ENCODE measurements at regions not wholly inside any gene's neighbourhood (a gene's known extent, or its start where the extent isn't known, plus 50 kb on each side); places are given as distances from the start of the nearest gene placed in this dataset.

DNA sequence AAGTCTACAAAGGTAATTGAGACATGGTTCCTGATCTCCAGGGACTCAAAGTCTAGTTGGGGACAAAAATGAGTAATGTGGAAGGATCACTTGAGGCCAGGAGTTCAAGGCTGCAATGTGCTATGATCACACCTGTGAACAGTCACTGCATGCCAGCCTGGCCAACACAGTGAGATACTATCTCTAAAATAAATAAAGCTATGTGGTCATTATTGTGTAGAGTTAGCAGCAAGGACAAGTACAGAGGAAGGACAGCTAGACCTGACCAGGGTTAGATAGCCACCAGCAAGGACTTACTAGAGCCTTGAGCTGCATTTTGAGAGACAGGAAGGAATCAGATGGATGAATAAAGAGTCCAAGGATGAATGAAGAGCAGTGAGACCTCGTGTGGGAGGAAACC, 166.5 kb downstream of the MINAR1 start:
- H3K9me3 ChIP-seq (ENCODE audit: low read depth, low read length), result no peaks in the 10 kb centered on the region
- H3K79me2 ChIP-seq (ENCODE audit: insufficient read depth, low read length), result no peaks in the 10 kb centered on the region
- no peaks in the 10 kb centered on the region for H3K36me3 ChIP-seq (ENCODE audit: insufficient read depth, low read length)
- no peak for DNase-seq (ENCODE audit: insufficient read length, low spot score, missing footprints)
- H3K27ac ChIP-seq (ENCODE audit: low read depth, low read length), result no peak overlapping the region
- no peak overlapping the region for H3K4me3 ChIP-seq (ENCODE audit: insufficient read depth, low read length)
- no peaks in the 10 kb centered on the region for H4K20me1 ChIP-seq (ENCODE audit: insufficient read depth, low read length)
- H3K4me2 ChIP-seq (ENCODE audit: insufficient read depth, low read length), result no peak overlapping the region
- H3K27me3 ChIP-seq (ENCODE audit: insufficient read depth, low read length), result peaks cover 9% of the 10 kb centered on the region
- H2AFZ ChIP-seq (ENCODE audit: low read length), result no peak overlapping the region
- TF ChIP-seq, protein P1, sequence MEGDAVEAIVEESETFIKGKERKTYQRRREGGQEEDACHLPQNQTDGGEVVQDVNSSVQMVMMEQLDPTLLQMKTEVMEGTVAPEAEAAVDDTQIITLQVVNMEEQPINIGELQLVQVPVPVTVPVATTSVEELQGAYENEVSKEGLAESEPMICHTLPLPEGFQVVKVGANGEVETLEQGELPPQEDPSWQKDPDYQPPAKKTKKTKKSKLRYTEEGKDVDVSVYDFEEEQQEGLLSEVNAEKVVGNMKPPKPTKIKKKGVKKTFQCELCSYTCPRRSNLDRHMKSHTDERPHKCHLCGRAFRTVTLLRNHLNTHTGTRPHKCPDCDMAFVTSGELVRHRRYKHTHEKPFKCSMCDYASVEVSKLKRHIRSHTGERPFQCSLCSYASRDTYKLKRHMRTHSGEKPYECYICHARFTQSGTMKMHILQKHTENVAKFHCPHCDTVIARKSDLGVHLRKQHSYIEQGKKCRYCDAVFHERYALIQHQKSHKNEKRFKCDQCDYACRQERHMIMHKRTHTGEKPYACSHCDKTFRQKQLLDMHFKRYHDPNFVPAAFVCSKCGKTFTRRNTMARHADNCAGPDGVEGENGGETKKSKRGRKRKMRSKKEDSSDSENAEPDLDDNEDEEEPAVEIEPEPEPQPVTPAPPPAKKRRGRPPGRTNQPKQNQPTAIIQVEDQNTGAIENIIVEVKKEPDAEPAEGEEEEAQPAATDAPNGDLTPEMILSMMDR (IDR thresholded peaks at IDR 0.05; ENCODE audit: extremely low read depth, low read depth, low read length), result no peak
- H3K4me1 ChIP-seq (ENCODE audit: insufficient read depth, low read length), result peaks cover 10% of the 10 kb centered on the region

DNA sequence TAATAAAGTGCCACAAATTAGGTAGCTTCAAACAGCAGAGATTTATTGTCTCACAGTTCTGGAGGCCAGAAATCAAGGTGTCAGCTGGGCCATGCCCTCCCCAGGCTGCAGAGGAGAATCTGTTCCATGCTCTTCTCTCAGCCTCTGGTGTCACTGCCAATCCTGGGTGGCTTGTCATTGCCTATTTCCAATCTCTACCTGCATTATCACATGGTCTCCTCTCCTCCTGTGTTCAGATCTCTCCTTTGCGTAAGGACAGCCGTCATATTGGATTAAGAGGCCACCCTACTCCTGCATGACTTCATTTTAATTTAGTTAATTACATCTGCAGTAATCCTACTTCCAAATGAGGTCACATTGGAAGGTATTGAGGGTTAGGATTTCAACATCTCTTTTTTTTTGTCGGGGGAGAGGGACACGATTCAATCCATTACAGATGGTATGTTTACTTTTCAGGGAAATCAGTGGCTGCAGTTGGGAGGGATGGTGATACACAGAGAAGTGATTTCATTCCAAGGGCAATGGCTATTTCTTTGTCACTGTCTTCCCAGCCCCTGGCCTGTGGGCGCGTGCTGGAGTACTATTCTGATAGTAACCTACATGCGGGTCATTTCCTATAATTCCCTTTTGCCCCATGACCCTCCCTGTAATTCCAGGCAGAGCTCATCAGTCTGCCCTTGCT, 169.4 kb downstream of the MINAR1 start:
- Histone ChIP-seq H2AFZ (ENCODE audit: low read length) (no peak overlapping the region), H3K4me1 (ENCODE audit: insufficient read depth, low read length) (peaks cover 10% of the 10 kb centered on the region), H3K9me3 (ENCODE audit: low read depth, low read length) (no peaks in the 10 kb centered on the region), H3K4me2 (ENCODE audit: insufficient read depth, low read length) (no peak overlapping the region), H3K79me2 (ENCODE audit: insufficient read depth, low read length) (no peaks in the 10 kb centered on the region), H4K20me1 (ENCODE audit: insufficient read depth, low read length) (no peaks in the 10 kb centered on the region), H3K4me3 (ENCODE audit: insufficient read depth, low read length) (no peak overlapping the region), H3K36me3 (ENCODE audit: insufficient read depth, low read length) (no peaks in the 10 kb centered on the region), H3K27ac (ENCODE audit: low read depth, low read length) (no peak overlapping the region), H3K27me3 (ENCODE audit: insufficient read depth, low read length) (no peaks in the 10 kb centered on the region)
- TF ChIP-seq, protein P1 (IDR thresholded peaks at IDR 0.05; ENCODE audit: extremely low read depth, low read depth, low read length), result no peak
- DNase-seq (ENCODE audit: insufficient read length, low spot score, missing footprints), result no peak

DNA sequence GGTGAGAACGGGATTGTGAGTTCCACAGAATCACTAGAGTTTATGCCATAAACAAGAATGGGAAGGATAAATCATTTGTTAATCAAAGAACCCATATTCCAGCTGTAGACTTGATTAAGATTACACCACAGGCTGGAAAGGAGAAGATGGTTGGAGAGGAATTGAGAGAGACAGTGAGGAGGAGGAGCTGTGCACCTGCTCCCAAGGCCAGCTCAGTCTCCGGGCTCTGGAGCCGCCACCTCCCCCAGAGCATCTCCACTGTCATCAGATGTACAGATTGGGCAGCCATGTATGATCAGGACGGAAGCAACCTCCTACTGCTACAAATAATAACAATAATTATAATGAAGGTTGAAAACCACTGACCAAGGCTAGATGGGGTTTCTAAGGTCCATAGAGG, 170.0 kb downstream of the MINAR1 start:
- Histone ChIP-seq H4K20me1 (ENCODE audit: insufficient read depth, low read length) (no peaks in the 10 kb centered on the region), H3K4me1 (ENCODE audit: insufficient read depth, low read length) (peaks cover 10% of the 10 kb centered on the region), H2AFZ (ENCODE audit: low read length) (no peak overlapping the region), H3K27ac (ENCODE audit: low read depth, low read length) (no peak overlapping the region), H3K27me3 (ENCODE audit: insufficient read depth, low read length) (no peaks in the 10 kb centered on the region), H3K79me2 (ENCODE audit: insufficient read depth, low read length) (no peaks in the 10 kb centered on the region), H3K4me2 (ENCODE audit: insufficient read depth, low read length) (no peak overlapping the region), H3K4me3 (ENCODE audit: insufficient read depth, low read length) (no peak overlapping the region), H3K9me3 (ENCODE audit: low read depth, low read length) (no peaks in the 10 kb centered on the region), H3K36me3 (ENCODE audit: insufficient read depth, low read length) (no peaks in the 10 kb centered on the region)
- DNase-seq (ENCODE audit: insufficient read length, low spot score, missing footprints), result no peak
- TF ChIP-seq, protein P1 (IDR thresholded peaks at IDR 0.05; ENCODE audit: extremely low read depth, low read depth, low read length), result no peak

DNA sequence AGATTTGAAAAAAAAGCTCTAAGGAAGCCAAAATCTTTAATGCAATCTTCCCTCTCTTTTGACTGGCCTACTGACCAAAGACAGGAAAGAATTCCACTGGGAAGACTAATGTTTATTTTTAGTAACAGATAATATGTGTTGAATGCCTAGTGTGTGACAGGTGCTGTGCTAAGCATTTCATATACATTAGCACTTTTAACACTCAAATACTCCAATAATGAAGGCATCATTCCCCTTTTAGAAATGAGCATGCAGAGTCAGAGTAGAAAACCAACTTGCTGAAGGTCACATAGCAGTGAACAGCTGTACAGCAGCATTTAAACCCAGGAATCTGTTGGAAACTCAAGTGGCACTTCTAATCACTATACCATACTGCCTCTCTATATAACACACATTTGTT, 170.6 kb downstream of the MINAR1 start:
- Histone ChIP-seq H2AFZ (ENCODE audit: low read length) (no peak overlapping the region), H3K4me1 (ENCODE audit: insufficient read depth, low read length) (peaks cover 10% of the 10 kb centered on the region), H3K36me3 (ENCODE audit: insufficient read depth, low read length) (no peaks in the 10 kb centered on the region), H3K79me2 (ENCODE audit: insufficient read depth, low read length) (no peaks in the 10 kb centered on the region), H3K4me3 (ENCODE audit: insufficient read depth, low read length) (no peak overlapping the region), H3K27ac (ENCODE audit: low read depth, low read length) (no peak overlapping the region), H3K9me3 (ENCODE audit: low read depth, low read length) (no peaks in the 10 kb centered on the region), H4K20me1 (ENCODE audit: insufficient read depth, low read length) (no peaks in the 10 kb centered on the region), H3K4me2 (ENCODE audit: insufficient read depth, low read length) (no peak overlapping the region), H3K27me3 (ENCODE audit: insufficient read depth, low read length) (no peaks in the 10 kb centered on the region)
- TF ChIP-seq, protein P1 (IDR thresholded peaks at IDR 0.05; ENCODE audit: extremely low read depth, low read depth, low read length), result no peak
- DNase-seq (ENCODE audit: insufficient read length, low spot score, missing footprints), result no peak

All from osteoblast (primary cell).